ENCODE measurements at regions not wholly inside any gene's neighbourhood (a gene's known extent, or its start where the extent isn't known, plus 50 kb on each side); places are given as distances from the start of the nearest gene placed in this dataset.

DNA sequence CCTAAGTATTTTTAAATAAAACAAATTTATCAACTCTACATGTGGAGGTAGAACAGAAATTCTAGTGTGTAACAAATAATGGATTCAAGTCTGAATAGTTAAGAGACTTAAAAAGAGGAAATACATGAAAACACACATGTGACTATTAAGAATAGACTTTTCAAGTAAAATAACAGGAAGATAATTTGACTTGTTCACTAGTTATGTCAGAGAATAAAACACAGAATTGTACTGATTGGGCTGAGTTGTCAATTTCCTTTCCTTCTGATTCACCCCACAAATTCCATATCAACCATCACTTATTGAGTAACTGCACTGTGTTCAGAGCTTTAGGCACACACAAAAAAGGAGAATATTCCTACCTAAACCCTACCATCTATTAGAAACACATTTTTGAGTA, 557.2 kb downstream of the TUSC7 start:
- no peak for DNase-seq (ENCODE audit: extremely low spot score in 2 of 2)
- no peaks in the 10 kb centered on the region for H3K36me3 ChIP-seq
- H3K9me3 ChIP-seq: no peaks in the 10 kb centered on the region
- H3K27ac ChIP-seq: no peak overlapping the region
- no peaks in the 10 kb centered on the region for H3K27me3 ChIP-seq
- intact Hi-C loops (cut with DNase I): no loop called here
- TF ChIP-seq POLR2A (IDR thresholded peaks at IDR 0.05): no peak
- TF ChIP-seq, protein P1, sequence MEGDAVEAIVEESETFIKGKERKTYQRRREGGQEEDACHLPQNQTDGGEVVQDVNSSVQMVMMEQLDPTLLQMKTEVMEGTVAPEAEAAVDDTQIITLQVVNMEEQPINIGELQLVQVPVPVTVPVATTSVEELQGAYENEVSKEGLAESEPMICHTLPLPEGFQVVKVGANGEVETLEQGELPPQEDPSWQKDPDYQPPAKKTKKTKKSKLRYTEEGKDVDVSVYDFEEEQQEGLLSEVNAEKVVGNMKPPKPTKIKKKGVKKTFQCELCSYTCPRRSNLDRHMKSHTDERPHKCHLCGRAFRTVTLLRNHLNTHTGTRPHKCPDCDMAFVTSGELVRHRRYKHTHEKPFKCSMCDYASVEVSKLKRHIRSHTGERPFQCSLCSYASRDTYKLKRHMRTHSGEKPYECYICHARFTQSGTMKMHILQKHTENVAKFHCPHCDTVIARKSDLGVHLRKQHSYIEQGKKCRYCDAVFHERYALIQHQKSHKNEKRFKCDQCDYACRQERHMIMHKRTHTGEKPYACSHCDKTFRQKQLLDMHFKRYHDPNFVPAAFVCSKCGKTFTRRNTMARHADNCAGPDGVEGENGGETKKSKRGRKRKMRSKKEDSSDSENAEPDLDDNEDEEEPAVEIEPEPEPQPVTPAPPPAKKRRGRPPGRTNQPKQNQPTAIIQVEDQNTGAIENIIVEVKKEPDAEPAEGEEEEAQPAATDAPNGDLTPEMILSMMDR (IDR thresholded peaks at IDR 0.05): no peak
- no peak overlapping the region for H3K4me3 ChIP-seq
- H3K4me1 ChIP-seq: no peaks in the 10 kb centered on the region

DNA sequence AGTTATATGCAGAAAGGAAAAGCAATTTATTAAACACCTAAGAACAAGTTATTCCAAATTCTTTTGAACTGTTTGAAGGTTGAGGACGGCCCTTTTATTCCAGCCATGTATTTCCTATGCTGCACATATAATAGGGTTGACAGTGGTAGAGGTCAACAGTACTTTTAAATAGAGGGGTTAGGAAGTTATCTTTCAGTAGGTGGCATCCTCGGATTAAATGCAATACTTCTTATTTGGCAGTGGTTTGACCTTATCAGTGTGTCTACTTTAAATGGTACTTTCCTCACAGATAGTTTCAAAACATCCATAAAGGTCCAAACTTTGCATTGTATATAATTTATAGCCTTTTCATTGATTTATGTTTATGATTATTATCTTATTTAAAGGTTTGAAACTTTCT, 558.7 kb downstream of the TUSC7 start:
- intact Hi-C loops (cut with DNase I): no loop called here

DNA sequence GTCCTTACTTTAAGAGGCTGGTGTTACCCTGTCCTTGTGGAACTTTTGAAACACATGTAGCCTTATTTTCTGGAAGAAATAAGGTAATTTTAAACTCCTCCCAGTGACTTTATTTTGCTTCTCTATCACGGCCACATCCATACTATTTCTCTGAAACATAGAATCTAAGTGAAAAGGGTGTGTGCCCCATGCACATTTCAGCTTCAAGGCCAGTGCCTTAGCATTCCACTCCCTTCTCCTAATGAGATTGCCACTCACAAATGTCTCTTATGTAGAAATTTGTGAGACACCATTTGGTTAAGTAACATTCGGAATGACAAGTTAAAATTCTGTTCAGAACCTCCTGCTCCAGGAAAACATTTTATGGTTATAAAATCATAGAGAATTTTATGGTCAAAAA, 562.7 kb downstream of the TUSC7 start:
- H3K4me1 ChIP-seq: no peaks in the 10 kb centered on the region
- intact Hi-C loops (cut with DNase I): no loop called here
- no peaks in the 10 kb centered on the region for H3K27me3 ChIP-seq
- no peaks in the 10 kb centered on the region for H3K36me3 ChIP-seq
- no peak overlapping the region for H3K4me3 ChIP-seq
- DNase-seq (ENCODE audit: extremely low spot score in 2 of 2): no peak
- TF ChIP-seq, protein P1 (IDR thresholded peaks at IDR 0.05): no peak
- TF ChIP-seq POLR2A (IDR thresholded peaks at IDR 0.05): no peak
- TF ChIP-seq POLR2AphosphoS5 (IDR thresholded peaks at IDR 0.05; ENCODE audit: insufficient read depth in 1 of 2, low read depth in 1 of 2): no peak
- H3K27ac ChIP-seq: no peak overlapping the region
- H3K9me3 ChIP-seq: no peaks in the 10 kb centered on the region

More for the DNA sequence above, 558.7 kb downstream of the TUSC7 start:
- Histone ChIP-seq H3K27ac (no peak overlapping the region), H3K36me3 (no peaks in the 10 kb centered on the region), H3K4me3 (no peak overlapping the region), H3K4me1 (no peaks in the 10 kb centered on the region), H3K27me3 (no peaks in the 10 kb centered on the region), H3K9me3 (no peaks in the 10 kb centered on the region)
- no peak for TF ChIP-seq POLR2A (IDR thresholded peaks at IDR 0.05)
- no peak for TF ChIP-seq POLR2AphosphoS5 (IDR thresholded peaks at IDR 0.05; ENCODE audit: insufficient read depth in 1 of 2, low read depth in 1 of 2)
- TF ChIP-seq, protein P1 (IDR thresholded peaks at IDR 0.05): no peak
- no peak for DNase-seq (ENCODE audit: extremely low spot score in 2 of 2)

- intact Hi-C loops (cut with DNase I): no loop called here
- H3K4me3 ChIP-seq: no peak overlapping the region
- H3K27me3 ChIP-seq: no peaks in the 10 kb centered on the region
- H3K9me3 ChIP-seq: no peaks in the 10 kb centered on the region
- TF ChIP-seq POLR2A (IDR thresholded peaks at IDR 0.05) (no peak), POLR2AphosphoS5 (IDR thresholded peaks at IDR 0.05; ENCODE audit: insufficient read depth in 1 of 2, low read depth in 1 of 2) (no peak)
- TF ChIP-seq, protein P1 (IDR thresholded peaks at IDR 0.05): no peak
- no peak for DNase-seq (ENCODE audit: extremely low spot score in 2 of 2)
- H3K27ac ChIP-seq: no peak overlapping the region
- no peaks in the 10 kb centered on the region for H3K36me3 ChIP-seq
- H3K4me1 ChIP-seq: no peaks in the 10 kb centered on the region
These were observed 563.4 kb downstream of the TUSC7 start for GRCh38 chr3:117272876-117273523.

GRCh38 chr3:117277816-117278215, 568.2 kb downstream of the TUSC7 start:
- Histone ChIP-seq H3K27ac (no peak overlapping the region), H3K4me3 (no peak overlapping the region), H3K36me3 (no peaks in the 10 kb centered on the region), H3K9me3 (no peaks in the 10 kb centered on the region), H3K27me3 (no peaks in the 10 kb centered on the region), H3K4me1 (no peaks in the 10 kb centered on the region)
- TF ChIP-seq POLR2AphosphoS5 (IDR thresholded peaks at IDR 0.05; ENCODE audit: insufficient read depth in 1 of 2, low read depth in 1 of 2): no peak
- TF ChIP-seq, protein P1 (IDR thresholded peaks at IDR 0.05): no peak
- TF ChIP-seq POLR2A (IDR thresholded peaks at IDR 0.05): no peak
- intact Hi-C loops (cut with DNase I): no loop called here
- DNase-seq (ENCODE audit: extremely low spot score in 2 of 2): no peak
